Right lobe of liver (tissue), 4 donors: ENCODE measurements at regions not wholly inside any gene's neighbourhood (a gene's known extent, or its start where the extent isn't known, plus 50 kb on each side); places are given as distances from the start of the nearest gene placed in this dataset.

Experiments
- POLR2A ChIP-seq: fragments of 450-650 bp; IDR thresholded peaks from one replicate; pipeline ENCODE4 v1.6.1; 2017; ENCODE audit warnings: antibody characterized with exemption, mild to moderate bottlenecking
- TF ChIP-seq, protein P1 (sequence below), 4 donors: fragments of 200-600 bp in 3 of 4; fragments of 450-650 bp in 1 of 4; IDR thresholded peaks; one replicate each; pipeline versions ENCODE4 v1.5.1 to v1.8.0; 2016 to 2022; ENCODE audit warnings: antibody characterized with exemption in 4 of 4, mild to moderate bottlenecking in 2 of 4
- donor health status: DM: no; HTN: no; CAD: no.
- donor health status: DM: no; HTN: no; CAD: no.
- donor health status: DM: no; HTN: yes; CAD: no.

DNA sequence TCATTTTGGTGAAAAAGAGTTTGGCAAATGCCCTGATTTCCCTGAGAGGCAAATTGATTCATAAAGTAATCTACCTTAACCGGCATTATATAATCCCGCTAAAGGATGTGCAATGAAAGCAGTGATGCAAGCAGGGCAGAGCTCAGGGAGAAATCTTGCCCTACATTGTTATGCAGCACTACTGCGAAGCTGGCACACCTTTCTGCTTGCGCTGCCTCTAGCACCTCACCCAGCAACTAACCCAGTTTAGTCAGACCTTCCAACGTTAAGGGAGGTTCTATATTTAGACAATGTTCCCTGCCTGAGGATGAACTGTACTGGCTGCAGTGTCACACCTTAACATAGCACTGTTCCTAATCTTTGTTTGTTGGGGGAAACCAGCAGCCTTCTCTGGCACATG, 60.8 kb upstream of the CCDC196 start:
- TF ChIP-seq, protein P1, sequence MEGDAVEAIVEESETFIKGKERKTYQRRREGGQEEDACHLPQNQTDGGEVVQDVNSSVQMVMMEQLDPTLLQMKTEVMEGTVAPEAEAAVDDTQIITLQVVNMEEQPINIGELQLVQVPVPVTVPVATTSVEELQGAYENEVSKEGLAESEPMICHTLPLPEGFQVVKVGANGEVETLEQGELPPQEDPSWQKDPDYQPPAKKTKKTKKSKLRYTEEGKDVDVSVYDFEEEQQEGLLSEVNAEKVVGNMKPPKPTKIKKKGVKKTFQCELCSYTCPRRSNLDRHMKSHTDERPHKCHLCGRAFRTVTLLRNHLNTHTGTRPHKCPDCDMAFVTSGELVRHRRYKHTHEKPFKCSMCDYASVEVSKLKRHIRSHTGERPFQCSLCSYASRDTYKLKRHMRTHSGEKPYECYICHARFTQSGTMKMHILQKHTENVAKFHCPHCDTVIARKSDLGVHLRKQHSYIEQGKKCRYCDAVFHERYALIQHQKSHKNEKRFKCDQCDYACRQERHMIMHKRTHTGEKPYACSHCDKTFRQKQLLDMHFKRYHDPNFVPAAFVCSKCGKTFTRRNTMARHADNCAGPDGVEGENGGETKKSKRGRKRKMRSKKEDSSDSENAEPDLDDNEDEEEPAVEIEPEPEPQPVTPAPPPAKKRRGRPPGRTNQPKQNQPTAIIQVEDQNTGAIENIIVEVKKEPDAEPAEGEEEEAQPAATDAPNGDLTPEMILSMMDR (IDR thresholded peaks at IDR 0.05), result no peak
- TF ChIP-seq POLR2A, result no peak
